ENCODE measurements at regions not wholly inside any gene's neighbourhood (a gene's known extent, or its start where the extent isn't known, plus 50 kb on each side); places are given as distances from the start of the nearest gene placed in this dataset.
A peak's percentile ranks its signal among the peaks of the same experiment; 100 is the strongest.
"Not testable (repeated sequence)": the region's sequence is repeated elsewhere in the genome, so short reads cannot be mapped to it uniquely, and the experiment has no call there.

- DNase-seq: no peak
Measured at GRCh38 chrY:20891440-20892160, 135.7 kb downstream of the RPS4Y2 start.

- not testable (repeated sequence) for DNase-seq
Measured at GRCh38 chrY:20925350-20926091, 169.6 kb downstream of the RPS4Y2 start.

GRCh38 chrY:20929691-20930342 is 173.9 kb downstream of the RPS4Y2 start:
- no peak for DNase-seq

GRCh38 chrY:20936709-20937251 is 180.9 kb downstream of the RPS4Y2 start:
- DNase-seq: not testable (repeated sequence)

GRCh38 chrY:20961512-20961911 is 205.6 kb downstream of the RPS4Y2 start:
- no peak for DNase-seq

- DNase-seq: no peak
Measured at GRCh38 chrY:20967828-20968227, 211.9 kb downstream of the RPS4Y2 start.

GRCh38 chrY:20968237-20968636 is 212.3 kb downstream of the RPS4Y2 start:
- no peak for DNase-seq

- no peak for DNase-seq
Measured at GRCh38 chrY:20971371-20971770, 215.5 kb downstream of the RPS4Y2 start.

GRCh38 chrY:20986037-20986436 is 230.1 kb downstream of the RPS4Y2 start:
- no peak for DNase-seq

GRCh38 chrY:20990123-20990522 is 234.2 kb downstream of the RPS4Y2 start:
- DNase-seq: no peak

- peak in 1 of 56 donors; percentile 0 for DNase-seq
Measured at GRCh38 chrY:20990869-20991548, 235.1 kb downstream of the RPS4Y2 start.

GRCh38 chrY:20997355-20997754 is 241.4 kb downstream of the RPS4Y2 start:
- DNase-seq: no peak

GRCh38 chrY:20998016-20998415 is 242.1 kb downstream of the RPS4Y2 start:
- no peak for DNase-seq

GRCh38 chrY:20998483-20998882 is 242.6 kb downstream of the RPS4Y2 start:
- no peak for DNase-seq

- no peak for DNase-seq
Measured at GRCh38 chrY:21001102-21001501, 245.2 kb downstream of the RPS4Y2 start.

GRCh38 chrY:21003059-21003458 is 247.2 kb downstream of the RPS4Y2 start:
- no peak for DNase-seq

- no peak for DNase-seq
Measured at GRCh38 chrY:21005531-21005930, 249.6 kb downstream of the RPS4Y2 start.

- DNase-seq: no peak
Measured at GRCh38 chrY:21021811-21022210, 265.9 kb downstream of the RPS4Y2 start.

- DNase-seq: no peak
Measured at GRCh38 chrY:21022326-21023044, 266.6 kb downstream of the RPS4Y2 start.

- no peak for DNase-seq
Measured at GRCh38 chrY:21023906-21024305, 268.0 kb downstream of the RPS4Y2 start.

GRCh38 chrY:21028506-21028905 is 272.6 kb downstream of the RPS4Y2 start:
- no peak for DNase-seq

Measured in nucleus accumbens (tissue), 56 donors.